Vagina (tissue), 2 donors: ENCODE measurements at regions not wholly inside any gene's neighbourhood (a gene's known extent, or its start where the extent isn't known, plus 50 kb on each side); places are given as distances from the start of the nearest gene placed in this dataset.

Experiments used
- DNase-seq, 2 donors: peaks; one replicate each; pipeline ENCODE4 v3.0.0-alpha.2; 2017; ENCODE audit errors: extremely low spot score in 2 of 2
- H3K27ac ChIP-seq: fragments of 200-600 bp; sonication (generic); one replicate; pipeline ENCODE4 v1.5.1; 2019
- H3K27me3 ChIP-seq: fragments of 200-600 bp; sonication (generic); one replicate; pipeline ENCODE4 v1.5.1; 2019
- H3K36me3 ChIP-seq, 2 donors: fragments of 200-600 bp; sonication (generic); one replicate each; pipeline ENCODE4 v1.5.1; 2017 to 2019
- H3K4me1 ChIP-seq: fragments of 200-600 bp; sonication (generic); one replicate; pipeline ENCODE4 v1.5.1; 2019
- H3K4me3 ChIP-seq, 2 donors: fragments of 200-600 bp; sonication (generic); 1 replicate in 1 of 2; 2 replicates in 1 of 2; pipeline ENCODE4 v1.5.1; 2016 to 2019
- H3K9me3 ChIP-seq: fragments of 200-600 bp; sonication (generic); one replicate; pipeline ENCODE4 v1.5.1; 2019
- CTCF ChIP-seq, 3 experiments: fragments of 450-650 bp in 2 of 3; fragments of 200-600 bp in 1 of 3; sonication (generic) in 1 of 3; IDR thresholded peaks; one replicate each; pipeline ENCODE4 v1.5.1; 2017 to 2019; ENCODE audit warnings: antibody characterized with exemption in 3 of 3, mild to moderate bottlenecking in 2 of 3, moderate library complexity in 2 of 3
- POLR2A ChIP-seq, 2 donors: fragments of 450-650 bp; IDR thresholded peaks; one replicate each; pipeline ENCODE4 v1.6.1; 2017; ENCODE audit warnings: antibody characterized with exemption in 2 of 2, mild to moderate bottlenecking in 2 of 2, moderate library complexity in 2 of 2
- POLR2AphosphoS5 ChIP-seq, 2 donors: sonication (generic); formaldehyde crosslinking; IDR thresholded peaks; one replicate each; pipeline ENCODE4 v1.9.0; 2017; ENCODE audit warnings: antibody characterized with exemption in 2 of 2, mild to moderate bottlenecking in 2 of 2, low read depth in 1 of 2; ENCODE audit not compliant: insufficient read depth in 1 of 2
- intact Hi-C: fragments of 100-400 bp; cut with DNase I; formaldehyde crosslinking; loops from one replicate; pipeline ENCODE4 v1.15.1; 2023

DNA sequence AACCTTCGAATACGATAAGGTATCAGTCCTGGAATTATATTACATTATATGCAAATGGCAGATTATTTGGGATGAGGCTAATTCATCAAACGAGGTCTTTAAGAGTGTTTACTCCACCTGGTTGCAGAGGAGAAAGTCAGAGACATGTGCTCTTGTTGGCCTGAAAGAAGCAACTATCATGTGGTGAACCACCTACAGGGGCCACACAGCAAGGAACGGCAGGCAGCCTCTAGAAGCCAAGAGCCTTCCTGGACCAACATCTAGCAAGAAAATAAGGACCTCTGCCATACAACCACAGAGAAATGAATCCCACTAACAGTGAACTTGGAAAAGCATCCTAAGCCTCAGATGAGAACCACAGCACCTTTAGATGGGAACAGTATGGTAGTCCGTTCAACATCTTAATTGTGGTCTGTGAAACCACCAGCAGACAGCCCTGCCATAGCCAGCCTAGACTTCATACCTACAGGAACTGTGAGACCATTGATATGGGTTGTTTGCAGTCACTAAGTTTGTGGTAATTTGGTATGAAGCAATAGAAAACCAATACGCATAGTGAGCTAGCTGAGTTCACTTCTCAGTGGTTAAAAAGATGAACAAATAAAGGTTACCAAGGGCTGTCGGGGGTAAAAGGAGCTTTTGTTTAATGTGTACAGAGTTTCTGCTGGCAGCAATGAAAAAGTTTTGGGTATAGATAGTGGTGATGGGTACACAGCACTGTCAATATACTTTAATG, 345.7 kb upstream of the RUNX1 start:
- Histone ChIP-seq H3K36me3 (no peaks in the 10 kb centered on the region), H3K9me3 (no peaks in the 10 kb centered on the region), H3K27me3 (no peaks in the 10 kb centered on the region), H3K4me3 (no peak overlapping the region), H3K27ac (no peak overlapping the region), H3K4me1 (no peaks in the 10 kb centered on the region)
- no peak for DNase-seq
- intact Hi-C loops, result no loop called here
- TF ChIP-seq CTCF (IDR thresholded peaks at IDR 0.05) (no peak), POLR2A (IDR thresholded peaks at IDR 0.05) (no peak), POLR2AphosphoS5 (IDR thresholded peaks at IDR 0.05; ENCODE audit: insufficient read depth in 1 of 2, low read depth in 1 of 2) (no peak)

DNA sequence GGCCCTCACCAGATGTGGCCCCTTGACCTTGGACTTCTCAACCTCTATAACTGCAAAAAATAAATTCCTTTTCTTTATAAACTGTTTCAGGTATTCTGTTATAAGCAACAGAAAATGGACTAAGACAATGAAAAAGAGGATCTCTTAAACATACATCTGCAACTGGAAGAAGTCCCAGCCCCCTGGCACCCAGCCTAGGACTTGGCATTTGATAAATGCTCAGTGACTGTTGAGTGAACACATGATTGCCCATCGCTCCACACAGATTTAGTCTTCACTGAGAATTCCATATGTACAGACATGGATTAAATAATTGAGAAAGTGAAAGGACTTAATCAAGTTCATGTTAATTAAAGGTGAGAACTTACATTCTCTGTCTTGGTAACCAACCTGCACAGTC, 344.9 kb upstream of the RUNX1 start:
- Histone ChIP-seq H3K27me3 (no peaks in the 10 kb centered on the region), H3K9me3 (no peaks in the 10 kb centered on the region), H3K36me3 (no peaks in the 10 kb centered on the region), H3K4me1 (no peaks in the 10 kb centered on the region), H3K4me3 (no peak overlapping the region), H3K27ac (no peak overlapping the region)
- intact Hi-C loops, result no loop called here
- no peak for TF ChIP-seq POLR2A (IDR thresholded peaks at IDR 0.05)
- TF ChIP-seq CTCF (IDR thresholded peaks at IDR 0.05), result no peak
- no peak for TF ChIP-seq POLR2AphosphoS5 (IDR thresholded peaks at IDR 0.05; ENCODE audit: insufficient read depth in 1 of 2, low read depth in 1 of 2)
- DNase-seq, result no peak

DNA sequence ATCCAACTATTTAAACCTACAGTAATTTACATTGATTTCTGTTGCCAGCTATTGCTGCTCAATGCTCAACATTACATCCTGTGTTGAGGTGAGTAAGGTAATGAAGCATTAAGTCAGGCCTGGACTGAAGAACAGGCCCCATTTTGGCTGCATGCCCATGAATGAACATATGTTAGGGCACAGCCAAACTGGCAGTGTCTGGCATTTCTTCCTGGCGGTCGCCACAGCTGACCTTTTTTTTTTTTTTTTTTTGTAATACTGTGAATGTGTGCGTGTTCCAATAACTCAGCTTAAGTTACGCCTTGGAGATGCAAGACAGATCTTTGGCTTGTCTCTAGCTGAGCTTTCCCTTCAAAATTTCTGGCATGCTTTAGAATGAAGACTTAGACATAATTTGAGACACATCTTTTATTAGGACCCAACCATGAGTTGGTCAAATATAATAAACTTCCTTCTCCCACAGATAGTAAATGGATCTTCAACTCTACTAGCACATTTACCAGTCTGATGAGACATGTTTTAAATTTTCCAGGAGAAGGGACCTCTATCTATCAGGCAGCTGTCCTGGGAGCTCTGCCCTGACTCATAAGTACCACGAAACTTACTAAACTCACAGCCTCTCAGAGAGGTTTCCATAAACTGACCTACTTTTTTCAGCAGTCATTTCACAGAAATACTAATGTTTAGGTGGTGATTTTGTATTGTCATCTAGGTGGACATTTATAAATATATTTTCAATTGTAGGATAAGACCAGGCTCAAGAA, 341.1 kb upstream of the RUNX1 start:
- intact Hi-C loops, result no loop called here
- no peaks in the 10 kb centered on the region for H3K27me3 ChIP-seq
- H3K36me3 ChIP-seq, result no peaks in the 10 kb centered on the region
- DNase-seq, result no peak
- H3K27ac ChIP-seq, result no peak overlapping the region
- H3K4me3 ChIP-seq, result no peak overlapping the region
- no peaks in the 10 kb centered on the region for H3K9me3 ChIP-seq
- no peaks in the 10 kb centered on the region for H3K4me1 ChIP-seq
- no peak for TF ChIP-seq POLR2AphosphoS5 (IDR thresholded peaks at IDR 0.05; ENCODE audit: insufficient read depth in 1 of 2, low read depth in 1 of 2)

GRCh38 chr21:35386491-35387079, 337.5 kb upstream of the RUNX1 start:
- H3K36me3 ChIP-seq, result no peaks in the 10 kb centered on the region
- no peak overlapping the region for H3K4me3 ChIP-seq
- no peaks in the 10 kb centered on the region for H3K4me1 ChIP-seq
- H3K9me3 ChIP-seq, result no peaks in the 10 kb centered on the region
- H3K27me3 ChIP-seq, result no peaks in the 10 kb centered on the region
- H3K27ac ChIP-seq, result no peak overlapping the region
- no peak for TF ChIP-seq POLR2A (IDR thresholded peaks at IDR 0.05)
- TF ChIP-seq POLR2AphosphoS5 (IDR thresholded peaks at IDR 0.05; ENCODE audit: insufficient read depth in 1 of 2, low read depth in 1 of 2), result no peak
- DNase-seq, result no peak
- intact Hi-C loops, result no loop called here

GRCh38 chr21:35384375-35384774, 335.3 kb upstream of the RUNX1 start:
- no peak overlapping the region for H3K4me3 ChIP-seq
- intact Hi-C loops, result no loop called here
- no peaks in the 10 kb centered on the region for H3K4me1 ChIP-seq
- TF ChIP-seq POLR2AphosphoS5 (IDR thresholded peaks at IDR 0.05; ENCODE audit: insufficient read depth in 1 of 2, low read depth in 1 of 2), result no peak
- TF ChIP-seq POLR2A (IDR thresholded peaks at IDR 0.05), result no peak
- TF ChIP-seq CTCF (IDR thresholded peaks at IDR 0.05), result no peak
- DNase-seq, result no peak
- H3K9me3 ChIP-seq, result no peaks in the 10 kb centered on the region
- H3K27ac ChIP-seq, result no peak overlapping the region
- no peaks in the 10 kb centered on the region for H3K36me3 ChIP-seq
- H3K27me3 ChIP-seq, result no peaks in the 10 kb centered on the region
